ENCODE measurements at regions not wholly inside any gene's neighbourhood (a gene's known extent, or its start where the extent isn't known, plus 50 kb on each side); places are given as distances from the start of the nearest gene placed in this dataset.
"Not testable (repeated sequence)": the region's sequence is repeated elsewhere in the genome, so short reads cannot be mapped to it uniquely, and the experiment has no call there.

DNA sequence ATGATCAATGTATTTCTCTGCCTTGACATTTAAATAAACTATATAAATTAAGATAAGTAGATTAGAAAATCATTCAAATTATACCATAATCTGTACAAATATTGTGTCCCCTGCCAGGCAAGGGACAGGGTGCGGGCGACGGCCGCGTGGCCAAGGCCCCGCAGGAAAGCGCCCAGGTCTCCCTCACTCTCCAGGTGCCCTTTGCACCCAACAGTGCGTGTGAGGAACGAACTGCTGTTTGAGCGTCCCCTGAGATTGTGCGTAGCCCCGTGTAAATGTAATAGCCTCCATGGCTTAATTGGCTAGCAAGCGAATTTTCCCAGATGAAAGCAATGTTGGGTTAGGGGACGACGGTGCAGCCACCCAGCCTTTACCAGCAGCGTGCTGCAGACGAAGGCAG is 161.4 kb downstream of the SYT15 start:
- DNase-seq (ENCODE audit: low read depth in 2 of 2, low spot score in 1 of 2) = not testable (repeated sequence)

DNA sequence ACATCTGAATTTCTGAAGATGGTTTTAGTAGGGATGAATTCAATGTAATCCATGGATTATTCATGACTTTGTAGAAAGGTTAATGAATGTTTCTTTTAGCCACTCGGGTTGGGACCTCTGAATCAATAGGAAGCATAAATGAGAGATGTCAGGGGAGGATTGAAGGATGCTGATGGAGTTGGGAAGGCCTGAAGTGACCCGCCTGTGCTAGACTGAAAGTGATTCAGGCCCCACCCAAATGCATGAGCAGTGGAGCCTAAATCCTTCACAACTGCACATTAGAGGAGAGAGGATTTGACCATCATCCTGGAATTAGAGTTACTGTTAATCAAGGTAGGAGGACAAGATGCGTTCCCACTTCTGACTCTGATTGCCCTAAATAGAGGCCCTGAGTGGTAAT is 162.2 kb upstream of the PTPN20 start:
- not testable (repeated sequence) for DNase-seq (ENCODE audit: low read depth in 2 of 2, low spot score in 1 of 2)

DNA sequence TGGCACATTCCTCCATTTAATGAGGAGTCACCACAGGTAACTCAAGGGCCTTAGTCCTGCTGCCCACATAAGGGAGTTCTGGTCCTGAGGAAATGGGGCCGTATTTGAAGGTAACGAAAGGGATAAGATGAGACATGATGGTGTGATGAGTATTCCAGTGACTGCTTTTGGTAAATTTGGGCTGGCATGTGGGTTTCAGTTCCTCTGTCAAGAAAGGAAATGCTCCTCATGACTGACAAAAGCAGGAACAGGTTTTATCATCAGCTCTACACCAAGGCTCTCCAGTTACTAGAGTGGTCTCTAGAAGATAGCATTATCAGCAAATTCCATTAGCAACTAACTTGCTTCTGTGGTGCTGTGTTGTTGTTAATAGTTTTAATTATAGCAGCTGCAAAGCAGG is 161.8 kb upstream of the PTPN20 start:
- DNase-seq (ENCODE audit: low read depth in 2 of 2, low spot score in 1 of 2) = not testable (repeated sequence)

DNA sequence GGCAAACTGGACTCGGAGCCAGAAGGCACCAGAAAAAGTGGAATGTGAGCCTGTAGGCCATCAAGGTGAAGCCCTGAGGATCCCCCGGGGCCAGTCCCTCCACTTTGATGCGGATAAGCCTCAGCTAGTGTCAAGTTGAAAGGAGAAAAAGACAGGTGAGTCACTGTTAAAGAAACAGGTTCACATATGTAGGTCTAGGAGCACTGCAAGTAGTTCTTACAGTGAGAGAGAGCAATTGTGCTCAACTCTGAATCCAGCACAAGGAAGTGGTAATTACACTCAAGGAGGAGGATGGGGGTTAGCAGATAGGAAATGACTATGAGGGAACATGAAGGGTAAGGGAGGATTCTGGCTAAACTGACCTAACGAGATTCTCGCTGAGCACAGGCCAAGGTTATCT is 157.5 kb upstream of the PTPN20 start:
- not testable (repeated sequence) for DNase-seq (ENCODE audit: low read depth in 2 of 2, low spot score in 1 of 2)

DNA sequence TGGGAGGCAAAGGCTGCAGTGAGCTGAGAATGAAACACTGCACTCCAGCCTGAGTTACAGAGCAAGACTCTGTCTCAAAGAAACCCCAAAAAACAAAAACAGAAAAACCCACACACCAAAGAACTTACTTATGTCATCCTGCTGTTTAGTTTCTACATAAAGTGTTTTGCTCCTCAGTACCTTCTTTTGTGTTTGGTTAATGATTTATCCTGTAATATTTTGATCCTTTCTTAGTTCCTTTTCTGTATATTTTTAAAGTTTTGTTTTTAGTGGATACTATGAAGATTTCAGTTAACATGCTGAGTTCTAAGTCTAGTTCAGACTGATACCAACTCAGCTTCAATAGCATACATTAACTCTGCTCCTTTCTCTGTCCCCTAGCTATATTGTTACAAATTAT is 149.8 kb upstream of the PTPN20 start:
- not testable (repeated sequence) for DNase-seq (ENCODE audit: low read depth in 2 of 2, low spot score in 1 of 2)

DNA sequence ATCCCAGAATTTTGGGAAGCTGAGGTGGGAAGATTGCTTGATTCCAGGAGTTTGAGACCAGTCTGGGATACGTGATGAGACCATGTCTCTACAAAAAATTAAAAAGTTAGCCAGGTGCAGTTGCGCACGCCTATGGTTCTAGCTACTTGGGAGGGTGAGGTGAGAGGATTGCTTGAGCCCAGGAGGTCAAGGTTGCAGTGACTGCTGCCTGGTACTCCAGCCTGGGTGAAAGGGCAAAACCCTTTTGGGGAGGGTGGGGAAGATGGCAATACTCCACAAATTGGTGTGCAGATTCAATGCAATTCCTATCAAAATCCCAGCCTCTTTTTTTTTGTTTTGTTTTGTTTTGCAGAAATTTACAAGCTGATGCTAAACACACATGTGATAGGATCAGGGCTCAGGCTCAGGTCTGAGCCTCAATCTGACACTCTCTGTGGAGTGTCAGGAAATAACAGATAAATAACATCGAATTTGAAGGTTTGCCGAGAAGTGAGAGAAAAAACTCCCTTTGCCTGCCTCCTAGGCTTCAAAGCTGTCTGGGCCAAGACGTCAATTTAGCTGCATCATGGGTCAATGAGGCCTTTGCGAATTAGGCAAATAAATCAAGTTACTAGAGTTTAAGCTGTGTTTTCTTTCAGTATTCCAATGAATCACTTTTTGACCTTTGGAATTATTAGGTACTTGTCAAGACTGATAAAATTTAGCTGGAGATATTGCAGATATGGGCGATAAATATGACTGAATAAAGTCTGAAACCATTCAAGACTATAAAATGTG is 142.5 kb upstream of the PTPN20 start:
- DNase-seq (ENCODE audit: low read depth in 2 of 2, low spot score in 1 of 2) = not testable (repeated sequence)

DNA sequence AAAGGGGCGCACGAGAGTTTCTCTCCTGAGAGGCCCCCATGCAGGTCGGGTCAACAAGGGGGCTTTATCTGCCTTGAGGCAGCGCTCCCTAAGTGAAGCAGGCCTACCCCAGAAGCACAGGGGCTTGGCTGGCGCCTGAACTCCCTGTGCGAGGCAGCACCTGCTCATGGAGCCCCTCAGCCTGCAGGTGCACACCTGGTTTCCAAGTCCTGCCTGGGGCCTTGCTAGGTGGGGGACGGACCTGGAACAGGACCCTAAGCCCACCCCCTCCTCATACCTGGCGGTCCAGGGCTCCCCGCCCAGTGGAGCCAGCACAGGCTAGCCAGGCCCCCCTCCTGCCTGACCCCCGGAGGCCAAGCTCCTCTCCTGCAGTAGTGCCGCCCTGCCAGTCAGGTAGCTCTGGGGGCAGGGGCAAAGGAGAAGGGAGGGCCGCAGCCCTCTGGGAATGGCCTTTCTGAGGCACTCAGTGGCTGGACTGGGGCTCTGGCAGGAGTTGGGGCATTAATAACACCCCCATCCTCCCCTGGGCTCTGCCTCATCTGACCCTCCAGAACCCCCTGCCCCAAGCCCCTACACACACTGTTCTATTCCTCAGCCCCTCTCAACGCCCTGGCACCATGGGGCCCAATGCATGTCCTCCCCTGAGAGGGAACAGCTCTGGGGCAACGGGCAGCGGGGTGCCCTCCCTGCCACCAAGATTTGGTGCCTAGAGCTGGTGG is 137.9 kb upstream of the PTPN20 start:
- DNase-seq (ENCODE audit: low read depth in 2 of 2, low spot score in 1 of 2) = not testable (repeated sequence)

DNA sequence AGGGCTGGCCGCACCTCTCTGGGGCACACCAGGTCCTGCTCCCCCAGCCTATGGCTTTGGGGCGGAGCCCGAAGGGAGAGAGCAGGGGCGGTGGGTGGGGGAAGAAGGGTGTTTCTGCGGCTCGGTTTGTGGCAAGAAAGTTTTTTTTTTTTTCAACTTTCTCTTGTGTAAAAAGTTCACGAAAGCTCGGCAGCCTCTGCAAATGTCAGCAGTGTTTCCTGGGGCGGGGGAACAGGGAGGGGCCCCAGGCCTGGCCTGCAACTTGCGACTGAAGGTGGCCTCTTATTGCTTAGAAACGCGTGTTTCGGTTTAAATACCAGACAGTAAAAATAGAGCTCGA is 137.4 kb upstream of the PTPN20 start:
- not testable (repeated sequence) for DNase-seq (ENCODE audit: low read depth in 2 of 2, low spot score in 1 of 2)

DNA sequence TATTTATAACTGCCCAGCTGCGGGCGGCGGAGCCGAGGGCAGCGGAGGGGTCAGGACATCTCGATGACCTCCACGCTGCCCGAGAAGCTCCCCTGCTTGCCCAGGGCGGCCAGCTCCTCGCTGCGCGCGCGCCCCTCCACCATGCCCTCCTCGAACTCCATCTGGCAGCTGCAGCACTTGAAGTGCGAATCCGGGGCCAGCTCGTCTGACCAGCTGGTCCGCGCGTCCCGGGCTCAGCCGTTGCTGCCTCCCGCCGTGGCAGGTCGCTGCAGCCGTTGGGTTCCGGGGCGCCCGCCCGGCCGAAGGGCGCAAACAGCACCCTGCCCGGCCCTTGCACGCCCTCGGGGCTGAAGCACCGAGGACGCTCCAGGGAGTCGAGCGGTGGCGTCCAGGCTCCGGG is 136.9 kb upstream of the PTPN20 start:
- DNase-seq (ENCODE audit: low read depth in 2 of 2, low spot score in 1 of 2) = not testable (repeated sequence)

DNA sequence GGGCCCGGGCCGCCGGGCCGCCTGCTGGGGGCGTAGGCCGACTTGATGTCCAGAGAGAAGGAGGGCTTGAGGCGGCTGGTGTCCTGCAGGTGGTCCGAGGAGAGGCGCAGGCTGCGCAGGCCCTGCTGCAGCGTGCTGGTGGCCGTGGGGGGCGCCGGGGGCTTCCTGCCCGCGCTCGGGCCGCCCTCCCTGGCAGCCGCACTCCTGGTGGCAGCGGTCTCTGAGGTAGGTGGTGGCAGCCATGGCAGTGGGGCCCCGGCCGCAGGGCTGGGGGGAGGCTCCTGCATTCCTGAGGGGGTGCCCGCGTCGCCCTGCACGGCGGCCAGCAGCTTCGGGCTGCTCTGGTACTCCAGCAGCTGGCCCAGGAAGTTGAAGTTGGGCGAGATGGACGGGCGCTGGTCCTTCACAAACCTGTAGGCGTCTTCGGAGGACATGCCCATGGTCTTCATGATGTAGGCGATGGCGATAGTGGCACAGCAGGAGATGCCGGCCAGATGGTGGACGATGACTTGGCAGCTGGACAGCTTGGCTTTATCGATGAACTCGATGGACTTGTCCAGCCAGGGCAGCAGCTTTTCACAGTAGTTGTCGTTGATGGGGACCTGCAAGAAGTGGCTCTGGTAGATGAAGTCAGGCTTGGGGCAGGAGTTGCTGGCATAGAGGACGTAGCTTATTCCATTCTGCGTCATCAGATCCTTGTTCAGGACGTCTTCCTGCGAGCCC is 136.1 kb upstream of the PTPN20 start:
- not testable (repeated sequence) for DNase-seq (ENCODE audit: low read depth in 2 of 2, low spot score in 1 of 2)

DNA sequence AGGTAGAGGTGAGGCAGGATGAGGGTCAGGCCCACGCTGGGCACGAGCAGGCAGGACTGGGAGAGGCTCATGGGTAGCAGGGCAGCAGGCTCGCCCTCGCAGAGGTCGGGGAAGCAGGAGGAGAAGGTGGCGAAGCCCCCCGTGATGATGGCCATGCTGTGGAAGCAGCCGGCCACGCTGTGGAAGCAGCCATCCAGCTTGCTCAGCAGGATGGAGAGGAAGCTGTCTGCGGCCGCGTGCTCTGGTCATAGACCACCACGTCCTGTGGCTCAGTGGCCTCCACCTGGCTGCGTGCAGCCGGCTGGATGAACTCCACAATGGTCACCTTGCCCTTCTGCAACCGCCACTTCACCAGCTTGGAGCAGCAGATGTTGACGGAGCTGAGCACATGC is 135.6 kb upstream of the PTPN20 start:
- DNase-seq (ENCODE audit: low read depth in 2 of 2, low spot score in 1 of 2) = not testable (repeated sequence)

DNA sequence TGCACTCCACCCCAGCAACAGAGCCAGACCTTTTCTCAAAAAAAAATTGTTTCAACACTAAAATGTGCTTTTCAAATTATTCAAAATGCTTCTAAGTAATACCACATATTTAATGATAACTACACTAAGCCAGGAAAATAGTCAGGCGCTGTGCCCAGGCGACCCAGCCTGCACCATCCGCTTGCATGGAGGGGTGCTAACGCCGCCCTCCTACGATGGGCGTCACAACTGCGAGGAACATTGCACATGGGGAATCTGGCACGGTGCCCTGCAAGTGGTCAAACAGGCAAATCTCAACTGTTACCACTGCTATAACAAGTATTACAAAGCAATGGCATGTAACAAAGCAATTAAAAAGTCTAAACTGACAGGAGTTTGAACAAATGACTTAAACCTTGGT is 131.7 kb upstream of the PTPN20 start:
- DNase-seq (ENCODE audit: low read depth in 2 of 2, low spot score in 1 of 2) = not testable (repeated sequence)

DNA sequence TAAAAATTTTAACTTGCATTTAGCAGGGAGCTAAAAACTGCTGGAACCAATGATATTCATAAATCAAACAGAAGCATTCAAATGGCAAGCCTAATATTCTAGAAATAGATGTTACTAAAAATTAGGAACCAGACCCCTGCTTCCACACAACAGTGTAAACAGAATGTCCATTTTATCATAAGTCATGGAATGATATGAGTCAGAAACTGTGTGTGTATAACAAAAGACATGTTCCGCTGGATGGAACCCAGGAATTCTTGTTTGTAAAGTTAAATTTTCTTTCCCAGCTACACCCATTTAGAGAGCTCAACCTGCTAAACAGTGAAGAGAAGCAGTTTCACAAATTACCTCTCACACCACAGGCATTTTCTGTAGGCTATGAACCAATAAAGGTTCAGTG is 131.1 kb upstream of the PTPN20 start:
- DNase-seq (ENCODE audit: low read depth in 2 of 2, low spot score in 1 of 2) = not testable (repeated sequence)

DNA sequence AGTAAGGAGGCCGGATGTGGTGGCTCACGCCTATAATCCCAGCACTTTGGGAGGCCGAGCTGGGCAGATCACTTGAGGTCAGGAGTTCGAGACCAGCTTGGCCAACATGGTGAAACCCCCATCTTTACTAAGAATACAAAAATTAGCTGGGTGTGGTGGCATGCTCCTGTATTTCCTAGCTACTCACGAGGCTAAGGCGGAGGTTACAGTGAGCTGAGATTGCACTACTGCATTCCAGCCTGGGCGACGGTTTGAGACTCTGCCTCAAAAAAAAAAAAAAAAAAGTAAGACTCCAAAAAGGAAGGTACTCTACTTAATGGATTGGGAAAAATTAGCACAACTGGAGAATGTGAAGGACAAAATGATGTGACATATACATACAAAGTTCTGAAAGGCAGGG is 130.2 kb upstream of the PTPN20 start:
- DNase-seq (ENCODE audit: low read depth in 2 of 2, low spot score in 1 of 2) = not testable (repeated sequence)

DNA sequence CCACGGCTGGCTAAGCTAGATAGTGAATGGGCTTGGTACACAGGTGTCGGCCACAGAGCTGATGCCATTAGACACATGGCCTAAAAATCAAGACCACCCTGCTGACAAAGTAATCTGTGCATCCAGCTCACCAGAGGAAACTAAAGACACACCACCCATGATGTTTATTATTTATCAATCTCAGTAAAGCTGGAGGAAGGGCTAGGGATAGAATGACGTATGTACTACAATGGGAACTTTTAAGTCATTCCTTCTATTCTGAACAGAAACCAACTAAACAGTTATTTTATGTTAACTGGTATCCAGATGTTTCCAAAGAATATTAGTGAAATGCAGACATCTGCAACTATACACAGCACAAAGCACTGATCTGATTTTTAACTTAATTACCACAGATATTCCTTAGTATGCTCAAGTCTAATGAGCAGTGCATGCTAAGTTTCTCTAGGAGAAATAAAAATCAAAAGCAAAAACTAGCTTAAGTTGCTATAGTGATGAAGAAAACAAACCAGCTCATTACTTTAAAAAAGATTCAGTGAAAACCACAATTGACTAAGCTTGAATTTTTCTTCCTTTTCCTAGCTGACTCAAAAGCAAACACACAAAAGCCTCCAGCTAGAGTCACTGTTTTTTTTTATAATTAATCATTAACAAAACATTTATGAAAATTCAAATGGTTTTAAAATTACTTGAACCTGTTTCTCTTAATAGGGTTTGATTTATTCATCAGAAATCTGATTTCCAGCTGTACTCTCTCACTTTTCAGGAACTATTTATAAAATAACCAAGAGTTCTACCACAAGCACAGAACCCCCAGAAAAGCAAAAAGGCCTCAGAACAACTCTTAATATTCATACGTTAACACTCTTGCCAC is 129.0 kb upstream of the PTPN20 start:
- not testable (repeated sequence) for DNase-seq (ENCODE audit: low read depth in 2 of 2, low spot score in 1 of 2)

DNA sequence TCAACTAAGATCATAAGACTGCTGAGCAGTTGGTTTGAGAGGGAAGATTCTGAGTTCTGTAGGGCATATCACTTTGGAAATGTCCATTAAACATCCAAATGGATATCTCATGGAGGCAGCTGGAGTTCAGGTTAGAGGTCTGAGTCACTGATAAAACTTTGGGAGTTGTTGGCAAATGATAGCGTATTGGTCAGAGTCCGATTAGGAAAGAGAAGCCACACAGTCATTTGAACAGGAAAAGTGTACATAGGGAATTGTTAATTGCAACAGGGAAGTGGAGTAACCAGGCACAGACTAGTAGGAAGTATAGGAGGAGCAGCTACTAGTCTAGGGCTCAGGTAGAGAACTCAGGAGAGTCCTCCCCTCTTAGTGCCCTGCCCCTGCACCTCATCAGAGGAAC is 126.6 kb upstream of the PTPN20 start:
- not testable (repeated sequence) for DNase-seq (ENCODE audit: low read depth in 2 of 2, low spot score in 1 of 2)

DNA sequence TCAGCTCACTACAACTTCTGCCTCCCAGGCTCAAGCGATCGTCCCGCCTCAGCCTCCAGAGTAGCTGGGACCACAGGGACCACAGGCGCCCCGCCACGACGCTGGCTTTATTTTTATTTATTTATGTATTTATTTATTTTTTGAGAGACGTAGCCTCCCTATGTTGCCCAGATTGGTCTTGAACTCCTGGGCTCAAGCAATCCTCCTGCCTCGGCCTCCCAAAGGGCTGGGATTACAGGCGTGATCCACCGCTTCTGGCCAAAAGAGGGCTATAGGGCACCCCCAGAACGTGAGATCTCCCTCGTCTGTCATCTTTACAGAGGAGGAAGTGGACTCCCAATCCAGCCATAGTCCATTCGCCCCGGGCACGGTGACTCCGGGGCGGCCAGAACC is 125.1 kb upstream of the PTPN20 start:
- DNase-seq (ENCODE audit: low read depth in 2 of 2, low spot score in 1 of 2) = not testable (repeated sequence)

DNA sequence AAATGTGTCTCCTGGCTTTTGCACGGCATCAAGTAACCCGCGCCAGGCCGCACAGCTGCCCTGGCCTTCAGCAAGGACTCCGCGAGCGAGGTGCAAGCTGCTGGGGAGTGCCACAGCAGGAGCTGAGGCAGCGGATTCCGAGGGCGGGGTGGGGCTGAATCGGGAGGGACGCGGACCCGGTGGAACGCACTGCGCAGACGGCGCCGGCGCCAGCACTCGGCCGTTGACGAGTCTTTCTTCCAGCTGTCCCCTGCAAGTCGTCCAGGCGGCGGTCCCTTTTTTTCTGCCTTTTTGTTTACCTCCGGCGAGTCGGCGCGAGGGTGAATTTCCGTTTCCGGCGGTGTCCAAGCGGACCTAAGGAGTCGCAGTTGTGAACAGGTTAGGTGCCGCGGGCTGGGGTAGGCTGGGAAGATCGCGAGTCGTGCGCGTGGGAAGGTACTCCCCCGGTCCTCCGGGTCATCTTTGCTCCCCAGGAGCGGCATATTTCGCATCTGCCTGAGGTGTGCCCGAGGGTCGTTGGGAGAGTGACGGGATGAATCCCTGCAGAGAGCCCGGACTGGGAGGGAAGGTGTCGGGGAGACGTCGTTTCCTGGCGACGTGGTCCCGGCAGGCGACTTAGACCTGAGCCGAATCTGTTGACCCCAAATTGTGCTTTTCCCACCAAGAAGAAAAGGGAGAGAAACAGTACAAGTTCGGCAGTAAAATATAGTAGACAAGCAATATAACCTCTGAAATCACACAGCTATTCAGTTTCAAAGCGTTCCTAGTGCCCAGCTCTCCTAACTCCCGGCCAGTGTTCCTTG is 124.5 kb upstream of the PTPN20 start:
- DNase-seq (ENCODE audit: low read depth in 2 of 2, low spot score in 1 of 2) = peak; percentile 9 to 30

DNA sequence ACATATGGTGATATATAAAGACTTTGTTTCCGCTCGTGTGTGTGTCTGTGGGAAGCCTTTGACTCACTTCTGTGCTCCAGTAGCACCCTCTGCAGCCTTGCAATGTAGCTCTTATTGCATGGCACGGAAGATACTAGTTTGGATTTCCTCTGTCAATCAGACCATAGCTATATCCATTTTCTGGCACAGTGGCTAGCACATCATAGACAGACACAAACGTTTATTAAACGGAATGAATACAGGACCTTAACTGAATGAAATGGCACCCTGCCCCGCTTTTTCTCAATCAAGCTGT is 124.0 kb upstream of the PTPN20 start:
- no peak for DNase-seq (ENCODE audit: low read depth in 2 of 2, low spot score in 1 of 2)

DNA sequence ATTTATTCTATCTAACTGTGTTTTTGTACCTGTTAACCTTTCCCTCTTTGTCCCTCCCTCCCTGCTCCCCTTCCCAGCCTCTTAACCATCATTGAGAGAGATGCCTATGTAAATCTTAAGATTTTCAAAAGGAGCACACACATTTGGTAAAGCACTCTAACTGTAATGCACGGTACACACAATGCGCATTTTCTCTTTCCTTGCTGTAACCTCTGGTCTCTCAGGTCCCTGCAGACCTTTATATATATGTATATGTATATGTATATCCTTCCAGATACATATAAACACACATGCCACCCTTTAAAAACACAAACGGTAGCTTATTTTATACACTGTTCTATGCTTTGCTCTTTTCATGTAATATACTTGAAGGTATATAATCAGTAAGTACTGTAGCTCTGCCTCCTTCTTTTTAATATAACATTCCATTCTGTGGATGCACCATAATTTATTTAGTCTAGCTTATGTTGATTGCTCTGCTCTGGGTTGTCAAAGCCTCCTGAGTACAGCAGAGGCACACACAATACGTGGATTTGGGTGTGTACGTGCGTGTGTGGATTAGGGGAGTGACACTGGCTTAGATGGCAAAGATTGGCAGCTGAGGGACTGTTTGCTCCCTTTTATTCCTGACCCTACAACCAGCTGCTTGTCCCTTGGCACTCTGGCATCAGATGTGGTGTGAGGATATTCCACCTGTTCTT is 118.4 kb upstream of the PTPN20 start:
- not testable (repeated sequence) for DNase-seq (ENCODE audit: low read depth in 2 of 2, low spot score in 1 of 2)

Data from stimulated activated CD8-positive, alpha-beta memory T cell treated with anti-CD3 and anti-CD28 coated beads, Interleukin-4, amount 100 ng/mL, for 1 hour (primary cell).